Nephron progenitor cell (in vitro differentiated cells): ENCODE measurements at regions not wholly inside any gene's neighbourhood (a gene's known extent, or its start where the extent isn't known, plus 50 kb on each side); places are given as distances from the start of the nearest gene placed in this dataset.

Source experiments
- DNase-seq: peaks from one replicate; pipeline ENCODE4 v3.0.0; 2021
- H3K27ac Mint-ChIP-seq: 2 replicates; pipeline ENCODE4 v1.8.0; 2021; ENCODE audit warnings: mild to moderate bottlenecking, moderate library complexity, mixed read lengths
- H3K27me3 Mint-ChIP-seq: 2 replicates; pipeline ENCODE4 v1.8.0; 2021; ENCODE audit warnings: mild to moderate bottlenecking, low read depth, mixed read lengths; ENCODE audit not compliant: poor library complexity
- H3K36me3 Mint-ChIP-seq: 2 replicates; pipeline ENCODE4 v1.8.0; 2021; ENCODE audit warnings: low read depth, mixed read lengths
- H3K4me1 Mint-ChIP-seq: 2 replicates; pipeline ENCODE4 v1.8.0; 2021; ENCODE audit warnings: mixed read lengths
- H3K4me3 Mint-ChIP-seq: 2 replicates; pipeline ENCODE4 v1.8.0; 2021; ENCODE audit warnings: mild to moderate bottlenecking, moderate library complexity, mixed read lengths
- H3K9me3 Mint-ChIP-seq: 2 replicates; pipeline ENCODE4 v1.8.0; 2021; ENCODE audit warnings: mild to moderate bottlenecking, moderate library complexity, mixed read lengths
- CTCF ChIP-seq: fragments of 200-600 bp; sonication (generic); IDR thresholded peaks from 2 replicates; pipeline ENCODE4 v1.5.0; 2021; ENCODE audit warnings: antibody characterized with exemption

GRCh38 chr13:99150575-99151361, 49.9 kb upstream of the UBAC2 start:
- H3K27ac Mint-ChIP-seq: no peak overlapping the region
- peaks cover 7% of the 10 kb centered on the region for H3K27me3 Mint-ChIP-seq

More at GRCh38 chr13:99150575-99151361, 49.9 kb upstream of the UBAC2 start:
- no peaks in the 10 kb centered on the region for H3K9me3 Mint-ChIP-seq
- H3K4me1 Mint-ChIP-seq: no peaks in the 10 kb centered on the region
- no peak overlapping the region for H3K4me3 Mint-ChIP-seq
- H3K36me3 Mint-ChIP-seq: no peaks in the 10 kb centered on the region
- no peak for DNase-seq
- TF ChIP-seq CTCF: no peak
